Duodenal mucosa (tissue), 2 donors: ENCODE measurements at regions not wholly inside any gene's neighbourhood (a gene's known extent, or its start where the extent isn't known, plus 50 kb on each side); places are given as distances from the start of the nearest gene placed in this dataset.

Source experiments
- H3K27ac ChIP-seq: one replicate; pipeline ENCODE4 v1.7.0; 2013; ENCODE audit warnings: low read depth, low read length
- H3K27me3 ChIP-seq, 2 donors: one replicate each; pipeline ENCODE4 v1.7.0; 2013; ENCODE audit warnings: low read length in 2 of 2, control low read depth in 1 of 2; ENCODE audit not compliant: insufficient read depth in 2 of 2, control insufficient read depth in 1 of 2
- H3K36me3 ChIP-seq, 2 donors: one replicate each; pipeline ENCODE4 v1.7.0; 2013; ENCODE audit warnings: low read length in 2 of 2, control low read depth in 1 of 2; ENCODE audit not compliant: insufficient read depth in 2 of 2, control insufficient read depth in 1 of 2
- H3K4me1 ChIP-seq, 2 donors: one replicate each; pipeline ENCODE4 v1.7.0; 2013; ENCODE audit warnings: low read length in 2 of 2, control low read depth in 1 of 2; ENCODE audit not compliant: insufficient read depth in 2 of 2, control insufficient read depth in 1 of 2
- H3K4me3 ChIP-seq, 2 donors: one replicate each; pipeline ENCODE4 v1.7.0; 2013; ENCODE audit warnings: low read length in 2 of 2, low read depth in 1 of 2
- H3K9ac ChIP-seq, 2 donors: one replicate each; pipeline ENCODE4 v1.7.0; 2013; ENCODE audit warnings: low read length in 2 of 2, low read depth in 1 of 2
- H3K9me3 ChIP-seq, 2 donors: one replicate each; pipeline ENCODE4 v1.7.0; 2013; ENCODE audit warnings: low read length in 2 of 2, control low read depth in 1 of 2; ENCODE audit not compliant: control insufficient read depth in 1 of 2

- peak overlapping the region; percentile 6 to 20 for H3K9ac ChIP-seq
- no peaks in the 10 kb centered on the region for H3K27me3 ChIP-seq
- no peaks in the 10 kb centered on the region for H3K36me3 ChIP-seq
- peak overlapping the region; percentile 22 to 48 for H3K4me3 ChIP-seq
- H3K27ac ChIP-seq, result no peak overlapping the region
- H3K4me1 ChIP-seq, result no peaks in the 10 kb centered on the region
- H3K9me3 ChIP-seq, result no peaks in the 10 kb centered on the region
Measured at GRCh38 chr7:52273685-52274610, 761.5 kb upstream of the POM121L12 start.

DNA sequence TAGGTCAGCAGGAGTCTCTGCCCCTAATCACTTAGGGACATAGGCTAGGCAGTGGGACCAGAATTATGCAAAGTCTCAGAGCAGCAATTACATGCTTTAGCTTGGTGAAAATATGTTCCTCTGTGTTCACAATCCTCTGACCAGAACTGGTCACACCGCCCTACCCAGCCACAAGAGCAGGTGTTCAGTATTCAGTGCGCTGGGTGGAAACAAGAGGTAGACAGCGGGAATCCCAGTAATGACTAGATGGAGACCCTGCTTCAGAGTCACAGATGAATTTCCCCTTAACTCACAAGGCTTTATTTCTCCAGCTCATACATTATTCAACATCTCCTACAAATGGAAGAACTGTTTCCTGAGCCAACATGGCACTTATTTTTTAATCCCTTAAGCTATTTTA, 763.7 kb upstream of the POM121L12 start:
- H3K27me3 ChIP-seq, result no peaks in the 10 kb centered on the region
- H3K4me1 ChIP-seq, result no peaks in the 10 kb centered on the region
- no peaks in the 10 kb centered on the region for H3K9me3 ChIP-seq
- no peak overlapping the region for H3K27ac ChIP-seq
- no peaks in the 10 kb centered on the region for H3K36me3 ChIP-seq
- no peak overlapping the region for H3K9ac ChIP-seq
- H3K4me3 ChIP-seq, result no peak overlapping the region

DNA sequence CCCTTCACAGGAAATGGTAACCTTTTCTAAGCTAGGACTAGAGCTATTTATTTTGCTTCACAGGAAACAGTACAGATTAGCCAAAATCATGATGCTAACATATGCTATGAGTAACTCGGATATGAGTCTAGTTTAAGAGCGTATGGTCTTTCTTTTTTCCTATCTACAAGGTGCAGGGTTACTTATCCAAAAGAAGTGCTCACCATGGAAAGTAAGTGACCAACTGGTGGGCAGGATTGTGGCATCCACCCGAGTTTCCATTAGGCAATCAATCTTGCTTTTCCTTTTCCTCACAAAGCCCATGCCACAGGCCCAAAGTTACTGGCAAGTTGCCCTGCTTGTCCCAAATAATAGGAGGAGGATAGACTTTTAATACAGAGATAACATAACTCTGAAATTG, 765.1 kb upstream of the POM121L12 start:
- Histone ChIP-seq H3K27ac (no peak overlapping the region), H3K27me3 (no peaks in the 10 kb centered on the region), H3K4me1 (no peaks in the 10 kb centered on the region), H3K36me3 (no peaks in the 10 kb centered on the region), H3K9ac (no peak overlapping the region), H3K4me3 (no peak overlapping the region), H3K9me3 (no peaks in the 10 kb centered on the region)

DNA sequence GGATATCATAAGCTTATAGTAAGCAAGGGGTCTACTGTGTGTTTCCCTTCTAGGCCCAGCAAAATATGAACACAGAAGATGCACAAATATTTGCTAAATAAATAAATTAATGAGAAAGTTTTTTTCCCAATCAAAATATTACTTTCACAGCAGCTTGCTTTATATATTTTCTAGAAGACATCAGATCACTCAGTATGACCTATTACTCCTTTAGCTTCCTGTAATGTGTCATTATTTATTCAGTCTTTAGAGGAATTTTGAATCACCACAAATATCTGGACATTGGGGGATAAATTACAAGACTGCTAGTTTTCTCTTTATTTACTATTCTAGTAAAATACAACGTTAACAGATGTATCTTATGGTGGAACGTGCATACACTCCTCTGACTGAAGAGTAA, 765.8 kb upstream of the POM121L12 start:
- Histone ChIP-seq H3K36me3 (no peaks in the 10 kb centered on the region), H3K4me1 (no peaks in the 10 kb centered on the region), H3K9me3 (no peaks in the 10 kb centered on the region), H3K9ac (no peak overlapping the region), H3K27ac (no peak overlapping the region), H3K27me3 (no peaks in the 10 kb centered on the region), H3K4me3 (no peak overlapping the region)

DNA sequence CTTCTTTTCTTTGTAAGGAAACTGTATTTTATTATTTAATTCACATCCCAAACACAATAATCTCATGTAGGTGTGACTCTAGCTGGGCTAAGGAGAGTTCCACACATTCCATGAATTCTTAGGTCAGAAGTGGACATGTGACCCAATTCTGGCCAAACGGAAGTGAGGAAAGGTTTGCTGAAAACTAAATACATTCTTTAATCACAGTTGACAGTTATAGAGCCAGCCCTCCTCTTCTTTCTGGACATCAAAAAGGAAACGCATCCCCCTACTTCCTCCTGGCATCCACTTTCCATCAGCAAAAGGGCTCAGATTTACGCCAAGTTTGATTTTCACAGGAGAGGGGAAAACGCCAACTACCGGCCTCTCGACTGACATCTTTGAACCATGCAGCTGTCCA, 774.4 kb upstream of the POM121L12 start:
- no peak overlapping the region for H3K4me3 ChIP-seq
- H3K9ac ChIP-seq, result no peak overlapping the region

GRCh38 chr7:52260046-52260665, 775.3 kb upstream of the POM121L12 start:
- no peaks in the 10 kb centered on the region for H3K27me3 ChIP-seq
- H3K27ac ChIP-seq, result no peak overlapping the region

More for the DNA sequence above, 774.4 kb upstream of the POM121L12 start:
- H3K36me3 ChIP-seq, result no peaks in the 10 kb centered on the region
- no peaks in the 10 kb centered on the region for H3K27me3 ChIP-seq
- no peak overlapping the region for H3K27ac ChIP-seq
- H3K4me1 ChIP-seq, result no peaks in the 10 kb centered on the region
- H3K9me3 ChIP-seq, result no peaks in the 10 kb centered on the region

GRCh38 chr7:52257890-52258289, 777.5 kb upstream of the POM121L12 start:
- Histone ChIP-seq H3K36me3 (no peaks in the 10 kb centered on the region), H3K27me3 (no peaks in the 10 kb centered on the region), H3K4me1 (no peaks in the 10 kb centered on the region), H3K4me3 (no peak overlapping the region), H3K9me3 (no peaks in the 10 kb centered on the region), H3K27ac (no peak overlapping the region), H3K9ac (no peak overlapping the region)

More at GRCh38 chr7:52260046-52260665, 775.3 kb upstream of the POM121L12 start:
- H3K9me3 ChIP-seq, result no peaks in the 10 kb centered on the region
- no peak overlapping the region for H3K4me3 ChIP-seq
- no peaks in the 10 kb centered on the region for H3K4me1 ChIP-seq
- H3K9ac ChIP-seq, result no peak overlapping the region
- no peaks in the 10 kb centered on the region for H3K36me3 ChIP-seq

GRCh38 chr7:52254396-52255010, 780.9 kb upstream of the POM121L12 start:
- Histone ChIP-seq H3K36me3 (no peaks in the 10 kb centered on the region), H3K9me3 (no peaks in the 10 kb centered on the region), H3K4me3 (no peak overlapping the region)

DNA sequence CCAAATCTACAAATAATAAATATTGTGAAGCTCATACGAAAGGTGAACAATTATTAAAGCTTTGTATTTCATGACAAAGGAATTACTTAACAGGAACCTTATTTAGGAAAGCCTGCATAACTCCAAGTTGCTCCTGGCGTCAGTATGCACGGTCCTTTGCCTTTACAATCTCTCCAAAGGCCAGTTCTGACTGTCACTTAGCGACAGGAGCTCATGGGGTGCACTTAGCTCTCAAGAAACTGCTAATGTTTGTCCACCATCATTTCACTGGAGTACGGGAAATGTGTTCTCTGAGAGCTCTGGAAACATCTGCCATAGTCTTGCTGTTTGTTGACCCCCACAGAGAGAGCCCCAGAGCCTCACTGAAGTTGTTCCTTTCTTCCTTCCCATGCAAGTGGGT, 781.5 kb upstream of the POM121L12 start:
- no peaks in the 10 kb centered on the region for H3K4me1 ChIP-seq
- H3K27me3 ChIP-seq, result no peaks in the 10 kb centered on the region
- H3K9ac ChIP-seq, result no peak overlapping the region
- no peaks in the 10 kb centered on the region for H3K9me3 ChIP-seq
- H3K27ac ChIP-seq, result no peak overlapping the region
- no peak overlapping the region for H3K4me3 ChIP-seq
- H3K36me3 ChIP-seq, result no peaks in the 10 kb centered on the region

More at GRCh38 chr7:52254396-52255010, 780.9 kb upstream of the POM121L12 start:
- Histone ChIP-seq H3K27ac (no peak overlapping the region), H3K9ac (no peak overlapping the region), H3K27me3 (no peaks in the 10 kb centered on the region), H3K4me1 (no peaks in the 10 kb centered on the region)

- Histone ChIP-seq H3K9ac (no peak overlapping the region), H3K36me3 (no peaks in the 10 kb centered on the region), H3K9me3 (peaks cover 0 to 1% of the 10 kb centered on the region in 2 donors), H3K4me3 (no peak overlapping the region), H3K27ac (no peak overlapping the region), H3K4me1 (no peaks in the 10 kb centered on the region), H3K27me3 (no peaks in the 10 kb centered on the region)
Measured at GRCh38 chr7:52249741-52250140, 785.7 kb upstream of the POM121L12 start.
